HG03108 (cell line): ENCODE measurements at regions not wholly inside any gene's neighbourhood (a gene's known extent, or its start where the extent isn't known, plus 50 kb on each side); places are given as distances from the start of the nearest gene placed in this dataset.
"Not testable (repeated sequence)": the region's sequence is repeated elsewhere in the genome, so short reads cannot be mapped to it uniquely, and the experiment has no call there.

Experiments
- ATAC-seq: cut with Tn5 transposase; IDR thresholded peaks from one replicate; pipeline ENCODE4 v1.9.1; 2021; ENCODE audit warnings: moderate library complexity; ENCODE audit not compliant: unreplicated experiment

GRCh38 chrX:138011468-138011867, 445.5 kb downstream of the ZIC3 start:
- no peak for ATAC-seq

GRCh38 chrX:138014577-138014976, 448.6 kb downstream of the ZIC3 start:
- ATAC-seq: no peak

GRCh38 chrX:138018145-138018799, 452.3 kb downstream of the ZIC3 start:
- ATAC-seq: no peak

- ATAC-seq: no peak
Measured at GRCh38 chrX:138020941-138021340, 455.0 kb downstream of the ZIC3 start.

DNA sequence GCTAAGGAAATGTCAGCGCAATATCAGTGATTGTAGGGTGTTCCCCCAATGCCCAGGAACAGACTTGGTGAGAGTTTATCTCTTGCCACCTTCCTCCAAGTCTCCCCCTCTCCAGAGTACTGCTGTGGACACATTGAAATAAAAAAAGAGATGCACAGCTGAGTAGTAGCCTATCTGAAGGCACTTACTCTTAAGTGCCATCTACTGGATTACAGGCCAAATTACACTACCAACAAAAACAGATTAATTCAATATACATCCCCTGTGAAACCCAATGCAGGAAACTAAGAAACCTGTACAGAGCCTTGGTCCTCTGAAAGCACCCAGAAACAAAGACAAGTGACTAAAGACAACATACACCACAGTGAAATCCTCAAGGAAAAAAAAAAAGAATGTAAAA, 460.3 kb downstream of the ZIC3 start:
- no peak for ATAC-seq

DNA sequence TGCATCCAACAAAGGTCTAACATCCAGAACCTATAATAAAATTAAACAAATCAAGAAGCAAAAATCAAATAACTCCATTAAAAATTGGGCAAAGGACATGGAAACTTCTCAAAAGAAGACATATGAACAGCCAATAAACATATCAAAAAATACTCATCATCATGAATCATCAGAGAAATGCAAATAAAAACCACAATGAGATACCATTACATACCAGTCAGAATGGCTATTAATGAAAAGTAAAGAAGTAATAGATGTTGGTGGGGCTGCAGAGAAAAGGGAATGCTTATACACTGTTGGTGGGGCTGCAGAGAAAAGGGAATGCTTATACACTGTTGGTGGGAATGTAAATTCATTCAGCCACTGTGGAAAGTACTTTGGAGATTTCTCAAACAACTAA, 465.8 kb downstream of the ZIC3 start:
- ATAC-seq: no peak

DNA sequence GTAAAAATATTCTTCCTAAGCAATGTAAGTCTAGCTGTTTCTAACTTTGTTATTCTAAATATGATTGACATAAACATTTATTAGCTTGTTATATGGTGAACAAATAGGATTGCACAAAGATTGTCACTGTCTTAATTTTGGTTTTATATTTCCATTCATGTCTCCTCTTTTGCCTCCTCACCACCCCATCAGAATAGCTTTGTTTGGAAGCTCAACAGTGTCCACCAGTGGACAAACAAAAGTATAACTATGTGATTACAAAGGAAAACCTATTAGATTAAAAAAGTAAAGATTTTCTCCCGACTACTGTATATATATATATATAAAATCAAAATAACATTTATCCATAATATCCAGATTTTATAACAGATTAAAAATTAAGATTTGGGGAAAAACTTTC, 468.2 kb downstream of the ZIC3 start:
- ATAC-seq: no peak

GRCh38 chrX:138037548-138037947, 471.6 kb downstream of the ZIC3 start:
- ATAC-seq: no peak

DNA sequence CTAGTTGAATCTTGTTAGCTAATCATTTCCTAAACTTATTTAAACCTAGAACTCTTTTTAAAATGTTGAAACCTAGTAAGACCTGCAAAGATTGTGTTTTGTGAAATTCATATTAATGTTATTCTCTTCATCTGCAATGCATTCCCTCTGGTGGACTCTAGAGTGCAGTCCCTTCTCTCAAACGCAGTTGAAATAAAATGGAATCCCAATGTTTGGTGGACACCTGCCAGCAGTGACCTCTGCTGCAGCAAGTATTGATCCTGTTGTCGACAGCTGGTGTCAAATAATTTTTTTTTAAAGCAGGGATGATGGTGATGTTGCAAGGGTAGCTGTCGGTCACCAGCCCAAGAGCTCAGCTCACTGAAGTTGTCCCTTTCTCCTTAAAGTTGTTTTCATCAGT, 492.0 kb downstream of the ZIC3 start:
- ATAC-seq: no peak

- no peak for ATAC-seq
Measured at GRCh38 chrX:138058931-138059330, 493.0 kb downstream of the ZIC3 start.

GRCh38 chrX:138067415-138067814, 501.5 kb downstream of the ZIC3 start:
- ATAC-seq: no peak

GRCh38 chrX:138073626-138074025, 507.7 kb downstream of the ZIC3 start:
- ATAC-seq: no peak

- no peak for ATAC-seq
Measured at GRCh38 chrX:138082251-138082650, 516.3 kb downstream of the ZIC3 start.

DNA sequence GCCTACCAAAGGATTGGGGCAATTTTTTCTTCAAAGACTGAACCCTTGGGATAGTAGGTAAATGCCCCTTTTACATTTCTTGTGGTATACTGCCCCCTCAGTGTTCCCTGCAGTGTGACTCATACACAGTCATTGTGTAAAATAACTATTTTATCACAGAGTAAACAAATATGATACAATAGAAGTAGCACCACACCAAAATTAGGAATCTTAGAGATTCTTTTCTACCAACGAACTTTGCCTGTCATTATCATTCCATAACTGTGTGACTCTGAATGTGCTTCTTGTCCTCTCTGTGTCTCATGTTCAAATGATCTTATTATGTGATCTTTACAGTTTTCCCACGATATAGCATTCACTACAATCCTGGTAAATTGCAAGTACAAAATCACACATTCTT, 517.0 kb downstream of the ZIC3 start:
- no peak for ATAC-seq

DNA sequence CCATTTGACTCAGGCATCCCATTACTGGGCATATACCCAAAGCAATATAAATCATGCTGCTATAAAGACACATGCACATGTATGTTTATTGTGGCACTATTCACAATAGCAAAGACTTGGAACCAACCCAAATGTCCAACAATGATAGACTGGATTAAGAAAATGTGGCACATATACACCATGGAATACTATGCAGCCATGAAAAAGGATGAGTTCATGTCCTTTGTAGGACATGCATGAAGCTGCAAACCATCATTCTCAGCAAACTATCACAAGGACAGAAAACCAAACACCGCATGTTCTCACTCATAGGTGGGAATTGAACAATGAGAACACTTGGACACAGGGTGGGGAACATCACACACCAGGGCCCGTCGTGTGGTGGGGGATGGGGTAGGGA, 545.0 kb downstream of the ZIC3 start:
- not testable (repeated sequence) for ATAC-seq

DNA sequence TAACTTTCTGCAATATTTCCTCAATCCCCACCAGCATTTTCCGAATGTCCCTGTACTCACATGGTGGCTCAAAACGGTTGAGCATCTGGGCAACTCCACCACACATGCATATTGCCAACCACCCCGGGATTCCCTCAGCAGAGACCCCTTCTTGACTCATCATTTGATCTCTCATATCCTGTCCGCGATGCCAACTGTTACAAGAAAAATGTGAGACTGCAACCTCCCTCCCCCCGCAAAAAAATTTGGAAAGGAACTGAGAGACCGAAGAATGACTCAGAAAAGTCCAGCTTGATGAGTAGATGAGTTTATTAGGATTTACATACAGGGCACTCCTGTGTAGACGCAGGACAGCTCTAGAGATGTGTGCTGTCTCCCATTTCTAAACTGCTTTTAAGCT, 561.4 kb downstream of the ZIC3 start:
- ATAC-seq: no peak

DNA sequence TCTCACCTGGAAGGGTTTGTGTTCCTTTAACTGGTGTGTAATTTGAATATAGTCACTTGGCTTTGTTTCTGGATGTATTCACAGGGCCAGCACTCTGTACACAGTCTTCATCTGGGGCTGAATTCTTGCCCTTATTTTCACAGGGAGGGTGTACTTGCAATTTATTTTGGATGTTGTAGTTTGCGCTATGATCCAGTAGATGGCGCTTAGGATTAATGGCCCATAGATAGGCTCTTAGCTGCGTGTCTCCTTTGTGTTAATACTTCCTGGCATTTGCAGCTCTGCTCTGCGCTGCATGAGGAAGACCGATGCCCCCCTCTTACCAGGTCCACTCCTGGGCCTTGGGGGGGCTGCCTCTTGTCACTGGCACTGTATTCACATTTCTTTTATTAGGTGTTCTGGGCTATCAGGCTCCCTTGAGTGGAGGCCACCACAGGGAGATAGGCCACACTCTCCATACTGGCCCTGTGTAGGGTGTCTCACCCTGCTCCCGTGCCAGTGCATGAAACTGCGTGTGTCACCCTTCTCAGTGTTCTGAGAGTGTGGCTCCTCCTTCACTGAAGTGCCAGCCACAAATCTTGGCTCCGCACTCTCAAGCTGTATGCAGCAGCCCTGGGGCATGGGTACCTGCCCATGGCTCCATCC, 562.2 kb downstream of the ZIC3 start:
- peak; percentile 78 for ATAC-seq

GRCh38 chrX:138150709-138151108, 560.8 kb downstream of the FGF13 start:
- no peak for ATAC-seq

DNA sequence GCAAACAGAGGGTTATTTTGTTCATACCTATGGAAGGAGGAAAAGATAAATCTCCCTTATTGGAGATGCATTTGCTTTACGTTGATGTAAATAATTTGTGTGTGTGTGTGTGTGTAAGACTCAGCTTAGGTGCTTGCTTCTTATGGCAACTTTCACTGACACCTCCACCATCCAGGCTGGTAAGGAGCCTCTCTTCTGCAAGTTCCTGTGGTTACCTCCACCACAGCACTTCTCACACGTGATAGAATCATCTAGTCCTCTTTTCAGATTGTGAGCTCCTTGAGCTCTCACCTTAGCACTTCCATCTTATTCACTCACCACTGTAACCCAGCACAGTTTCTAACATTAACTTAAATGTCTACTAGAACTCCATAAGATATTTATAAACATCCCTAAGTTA, 553.7 kb downstream of the FGF13 start:
- ATAC-seq: no peak

- no peak for ATAC-seq
Measured at GRCh38 chrX:138191998-138192397, 519.5 kb downstream of the FGF13 start.

DNA sequence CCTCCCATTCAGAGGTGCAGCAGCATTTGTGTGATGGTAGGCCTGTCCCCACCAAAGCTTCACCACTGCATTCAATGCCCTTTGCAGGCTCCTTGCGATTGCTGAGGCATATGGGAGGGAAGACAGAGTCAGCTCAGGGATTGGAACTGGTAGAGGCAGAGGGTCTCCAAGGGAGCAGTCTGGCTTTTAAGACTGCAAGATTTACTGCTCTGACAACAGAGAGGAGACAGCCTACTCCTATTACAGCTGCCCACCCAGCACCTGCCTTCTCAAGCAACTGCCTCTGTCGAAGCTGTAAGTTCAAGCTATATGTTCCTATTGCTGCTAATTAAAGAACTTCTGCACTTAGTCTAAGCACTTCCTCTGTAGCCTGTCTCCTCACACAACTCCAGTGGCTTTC, 481.8 kb downstream of the FGF13 start:
- ATAC-seq: no peak

GRCh38 chrX:138240266-138240665, 471.3 kb downstream of the FGF13 start:
- no peak for ATAC-seq

GRCh38 chrX:138254001-138254400, 457.5 kb downstream of the FGF13 start:
- no peak for ATAC-seq
